ENCODE measurements at regions not wholly inside any gene's neighbourhood (a gene's known extent, or its start where the extent isn't known, plus 50 kb on each side); places are given as distances from the start of the nearest gene placed in this dataset.

GRCh38 chr1:201673915-201674314, 135.0 kb downstream of the NAV1 start (continued):
- TF ChIP-seq EED (IDR thresholded peaks at IDR 0.05; ENCODE audit: low read depth) = no peak
- no peak for TF ChIP-seq PAX8 (IDR thresholded peaks at IDR 0.05)
- TF ChIP-seq FOS (IDR thresholded peaks at IDR 0.05; ENCODE audit: borderline replicate concordance, extremely low read depth, insufficient read length) = no peak
- no peak for TF ChIP-seq USF1 (IDR thresholded peaks at IDR 0.05; ENCODE audit: borderline replicate concordance, extremely low read length, insufficient read depth, low read depth, low read length)
- TF ChIP-seq MAX (IDR thresholded peaks at IDR 0.05; ENCODE audit: low read depth, low read length) = no peak
- no peak for TF ChIP-seq KLF5 (IDR thresholded peaks at IDR 0.05; ENCODE audit: partially characterized antibody)

- Histone ChIP-seq H2AFZ (ENCODE audit: control insufficient read depth, low read depth, low read length) (no peak overlapping the region), H3K27me3 (replicated peaks in 1 of 2; ENCODE audit: control insufficient read depth in 2 of 2, insufficient read depth in 2 of 2, low read length in 1 of 2) (no peaks in the 10 kb centered on the region), H3K4me3 (no peak overlapping the region), H3K4me1 (ENCODE audit: control insufficient read depth, insufficient read depth, low read length) (no peaks in the 10 kb centered on the region), H4K20me1 (ENCODE audit: control insufficient read depth, insufficient read depth) (no peaks in the 10 kb centered on the region), H3K27ac (ENCODE audit: control insufficient read depth, insufficient read depth) (no peak overlapping the region), H3K36me3 (ENCODE audit: control insufficient read depth in 2 of 2, insufficient read depth in 2 of 2, low read length in 1 of 2) (no peaks in the 10 kb centered on the region), H3K79me2 (ENCODE audit: control insufficient read depth, insufficient read depth, low read length) (no peaks in the 10 kb centered on the region), H3K9me3 (replicated peaks; ENCODE audit: control insufficient read depth, insufficient read depth, low read length) (no peaks in the 10 kb centered on the region), H3K9ac (ENCODE audit: control insufficient read depth, insufficient read depth, low read length) (no peak overlapping the region), H3K4me2 (ENCODE audit: control insufficient read depth, insufficient read depth) (no peak overlapping the region)
- no TSS peak for BruUV-seq (replicated peaks)
- intact Hi-C loops (cut with micrococcal nuclease; ENCODE audit: unreplicated experiment) (no loop called here), in situ Hi-C loops (cut with MboI) (no loop called here)
- SMC1A ChIA-PET (ENCODE audit: uncharacterized antibody, unreplicated experiment) = no interaction called here
- DNase-seq (ENCODE audit: low read depth, low spot score) (no peak), FAIRE-seq (no peak), ATAC-seq (no peak)
- CTCF ChIA-PET = no interaction called here
- RAD21 ChIA-PET (ENCODE audit: unreplicated experiment) = no interaction called here
- 9% methylated on average over 5 of the region's 5 CpGs for WGBS (ENCODE audit: insufficient coverage, insufficient replicate concordance, low lambda C conversion rate, missing lambda C conversion rate)
- no peak for TF ChIP-seq SRF (IDR thresholded peaks at IDR 0.05; ENCODE audit: low read depth in 2 of 2, low read length in 2 of 2)
- TF ChIP-seq SMAD1 (IDR thresholded peaks at IDR 0.05; ENCODE audit: low read depth, partially characterized antibody) = no peak
- TF ChIP-seq BACH1 (IDR thresholded peaks at IDR 0.05; ENCODE audit: borderline replicate concordance) = no peak
- no peak for TF ChIP-seq PAX5 (IDR thresholded peaks at IDR 0.05; ENCODE audit: borderline replicate concordance, low read depth, low read length)
- TF ChIP-seq ZSCAN29 (IDR thresholded peaks at IDR 0.05) = no peak
- TF ChIP-seq POLR2AphosphoS5 (IDR thresholded peaks at IDR 0.05; ENCODE audit: low read length) = no peak
- no peak for TF ChIP-seq MXI1 (IDR thresholded peaks at IDR 0.05; ENCODE audit: low read depth, low read length)
- TF ChIP-seq PML (IDR thresholded peaks at IDR 0.05; ENCODE audit: low read length) = no peak
- no peak for TF ChIP-seq EP300 (IDR thresholded peaks at IDR 0.05; ENCODE audit: borderline replicate concordance in 1 of 2, control insufficient read depth in 1 of 2, low read depth in 2 of 2, low read length in 2 of 2)
- no peak for TF ChIP-seq YBX1 (IDR thresholded peaks at IDR 0.05)
- no peak for TF ChIP-seq IRF5 (IDR thresholded peaks at IDR 0.05; ENCODE audit: borderline replicate concordance)
- POLR2A ChIA-PET = no interaction called here
Measured at GRCh38 chr1:201675143-201675542, 136.2 kb downstream of the NAV1 start.

Measured in GM12878 (cell line).